HepG2 (cell line): ENCODE measurements at regions not wholly inside any gene's neighbourhood (a gene's known extent, or its start where the extent isn't known, plus 50 kb on each side); places are given as distances from the start of the nearest gene placed in this dataset.

Source experiments
- CBX2 ChIP-seq, 2 experiments: fragments of 200-600 bp in 1 of 2; sonication (generic); formaldehyde crosslinking in 1 of 2; IDR thresholded peaks; 2 replicates each; pipeline versions ENCODE4 v1.7.0 to v1.8.1; 2018 to 2022; ENCODE audit warnings: low read depth in 2 of 2, low read length in 1 of 2, mild to moderate bottlenecking in 1 of 2, missing genetic modification reagents in 1 of 2
- EZH2 ChIP-seq: conservative IDR thresholded peaks from 2 replicates; pipeline ENCODE4 v1.6.1; 2012; ENCODE audit warnings: mild to moderate bottlenecking, low read depth, low read length, moderate library complexity
- KDM1A ChIP-seq: IDR thresholded peaks from 2 replicates; pipeline ENCODE4 v1.6.1; 2016; ENCODE audit warnings: missing compliant biosample characterization
- SP2 ChIP-seq: sonication (generic); formaldehyde crosslinking; IDR thresholded peaks from 2 replicates; pipeline ENCODE4 v1.5.1; 2020; ENCODE audit warnings: mild to moderate bottlenecking, missing genetic modification reagents
- TAF1 ChIP-seq: sonication (generic); formaldehyde crosslinking; IDR thresholded peaks from 2 replicates; pipeline ENCODE4 v1.4.0; 2020; ENCODE audit warnings: missing genetic modification reagents
- TOPORS ChIP-seq: sonication (generic); formaldehyde crosslinking; IDR thresholded peaks from 2 replicates; pipeline ENCODE4 v1.8.0; 2023; ENCODE audit warnings: mild to moderate bottlenecking, missing genetic modification reagents
- ZNF44 ChIP-seq: sonication (generic); formaldehyde crosslinking; IDR thresholded peaks from 2 replicates; pipeline ENCODE4 v1.5.1; 2020; ENCODE audit warnings: mild to moderate bottlenecking, missing genetic modification reagents
- ZNF510 ChIP-seq: sonication (generic); formaldehyde crosslinking; IDR thresholded peaks from 2 replicates; pipeline ENCODE4 v1.4.0; 2020; ENCODE audit warnings: low read depth, mild to moderate bottlenecking, missing genetic modification reagents
- ZNF850 ChIP-seq: sonication (generic); formaldehyde crosslinking; conservative IDR thresholded peaks from 2 replicates; pipeline ENCODE4 v1.9.0; 2021; ENCODE audit warnings: mild to moderate bottlenecking, missing genetic modification reagents
- TF ChIP-seq, protein P1 (sequence below): sonication (generic); formaldehyde crosslinking; IDR thresholded peaks from 2 replicates; pipeline ENCODE4 v1.5.0; 2020; ENCODE audit warnings: mild to moderate bottlenecking, missing genetic modification reagents, moderate library complexity
- TF ChIP-seq, protein P2 (sequence below), 2 experiments: sonication (generic) in 1 of 2; formaldehyde crosslinking in 1 of 2; IDR thresholded peaks; 2 replicates each; pipeline versions ENCODE4 v1.5.1 to v1.6.1; 2011 to 2020; ENCODE audit warnings: borderline replicate concordance in 1 of 2, low read depth in 1 of 2, low read length in 1 of 2, mild to moderate bottlenecking in 1 of 2, missing genetic modification reagents in 1 of 2, moderate library complexity in 1 of 2

DNA sequence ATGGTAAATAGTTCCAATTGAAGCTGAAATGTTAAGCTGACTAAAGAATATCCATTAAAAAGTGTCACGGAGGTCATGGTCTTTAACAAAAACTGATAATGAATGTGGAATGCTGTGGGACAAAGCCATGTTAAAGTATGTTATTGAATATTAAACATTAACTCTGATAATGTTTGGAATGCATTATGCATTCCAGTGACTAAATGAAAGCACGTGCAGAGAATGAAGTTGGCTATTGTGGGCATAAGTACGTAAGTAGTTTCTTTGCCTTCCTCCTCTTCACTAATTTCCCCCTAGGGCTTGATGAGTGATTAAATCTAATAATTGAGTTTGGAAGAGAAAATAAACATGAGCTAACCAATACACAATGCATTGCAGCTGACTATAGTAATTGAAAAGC, 640.4 kb upstream of the CDH10 start:
- TF ChIP-seq, protein P1, sequence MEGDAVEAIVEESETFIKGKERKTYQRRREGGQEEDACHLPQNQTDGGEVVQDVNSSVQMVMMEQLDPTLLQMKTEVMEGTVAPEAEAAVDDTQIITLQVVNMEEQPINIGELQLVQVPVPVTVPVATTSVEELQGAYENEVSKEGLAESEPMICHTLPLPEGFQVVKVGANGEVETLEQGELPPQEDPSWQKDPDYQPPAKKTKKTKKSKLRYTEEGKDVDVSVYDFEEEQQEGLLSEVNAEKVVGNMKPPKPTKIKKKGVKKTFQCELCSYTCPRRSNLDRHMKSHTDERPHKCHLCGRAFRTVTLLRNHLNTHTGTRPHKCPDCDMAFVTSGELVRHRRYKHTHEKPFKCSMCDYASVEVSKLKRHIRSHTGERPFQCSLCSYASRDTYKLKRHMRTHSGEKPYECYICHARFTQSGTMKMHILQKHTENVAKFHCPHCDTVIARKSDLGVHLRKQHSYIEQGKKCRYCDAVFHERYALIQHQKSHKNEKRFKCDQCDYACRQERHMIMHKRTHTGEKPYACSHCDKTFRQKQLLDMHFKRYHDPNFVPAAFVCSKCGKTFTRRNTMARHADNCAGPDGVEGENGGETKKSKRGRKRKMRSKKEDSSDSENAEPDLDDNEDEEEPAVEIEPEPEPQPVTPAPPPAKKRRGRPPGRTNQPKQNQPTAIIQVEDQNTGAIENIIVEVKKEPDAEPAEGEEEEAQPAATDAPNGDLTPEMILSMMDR (CRISPR knock-in tag): no peak
- TF ChIP-seq ZNF44 (CRISPR knock-in tag) (no peak), CBX2 (IDR thresholded peaks at IDR 0.05; ENCODE audit: low read depth, low read length) (no peak), CBX2 (CRISPR knock-in tag; IDR thresholded peaks at IDR 0.05; ENCODE audit: low read depth) (no peak), SP2 (CRISPR knock-in tag) (no peak), KDM1A (CRISPR knock-in tag) (no peak), EZH2 (no peak), TOPORS (CRISPR knock-in tag) (no peak), ZNF510 (CRISPR knock-in tag) (no peak), TAF1 (CRISPR knock-in tag) (no peak), ZNF850 (CRISPR knock-in tag) (no peak)
- TF ChIP-seq, protein P2, sequence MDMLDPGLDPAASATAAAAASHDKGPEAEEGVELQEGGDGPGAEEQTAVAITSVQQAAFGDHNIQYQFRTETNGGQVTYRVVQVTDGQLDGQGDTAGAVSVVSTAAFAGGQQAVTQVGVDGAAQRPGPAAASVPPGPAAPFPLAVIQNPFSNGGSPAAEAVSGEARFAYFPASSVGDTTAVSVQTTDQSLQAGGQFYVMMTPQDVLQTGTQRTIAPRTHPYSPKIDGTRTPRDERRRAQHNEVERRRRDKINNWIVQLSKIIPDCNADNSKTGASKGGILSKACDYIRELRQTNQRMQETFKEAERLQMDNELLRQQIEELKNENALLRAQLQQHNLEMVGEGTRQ (IDR thresholded peaks at IDR 0.05; ENCODE audit: low read depth, low read length): no peak
- TF ChIP-seq, protein P2 (CRISPR knock-in tag; IDR thresholded peaks at IDR 0.05; ENCODE audit: borderline replicate concordance): no peak
